Suprapubic skin (tissue), 4 donors: ENCODE measurements at regions not wholly inside any gene's neighbourhood (a gene's known extent, or its start where the extent isn't known, plus 50 kb on each side); places are given as distances from the start of the nearest gene placed in this dataset.

Experiments used
- CTCF ChIP-seq, 2 donors: fragments of 200-600 bp in 1 of 2; fragments of 450-650 bp in 1 of 2; sonication (generic) in 1 of 2; IDR thresholded peaks; one replicate each; pipeline ENCODE4 v1.5.1; 2016 to 2019; ENCODE audit warnings: antibody characterized with exemption in 2 of 2, mild to moderate bottlenecking in 1 of 2, moderate library complexity in 1 of 2
- EP300 ChIP-seq: sonication (generic); formaldehyde crosslinking; IDR thresholded peaks from one replicate; pipeline ENCODE4 v1.6.1; 2017; ENCODE audit warnings: antibody characterized with exemption
- POLR2A ChIP-seq, 2 donors: fragments of 450-650 bp; IDR thresholded peaks; one replicate each; pipeline ENCODE4 v1.6.1; 2017; ENCODE audit warnings: antibody characterized with exemption in 2 of 2, mild to moderate bottlenecking in 2 of 2, moderate library complexity in 2 of 2
- POLR2AphosphoS5 ChIP-seq, 3 donors: sonication (generic); formaldehyde crosslinking; IDR thresholded peaks; one replicate each; pipeline ENCODE4 v1.6.1; 2017; ENCODE audit warnings: antibody characterized with exemption in 3 of 3

DNA sequence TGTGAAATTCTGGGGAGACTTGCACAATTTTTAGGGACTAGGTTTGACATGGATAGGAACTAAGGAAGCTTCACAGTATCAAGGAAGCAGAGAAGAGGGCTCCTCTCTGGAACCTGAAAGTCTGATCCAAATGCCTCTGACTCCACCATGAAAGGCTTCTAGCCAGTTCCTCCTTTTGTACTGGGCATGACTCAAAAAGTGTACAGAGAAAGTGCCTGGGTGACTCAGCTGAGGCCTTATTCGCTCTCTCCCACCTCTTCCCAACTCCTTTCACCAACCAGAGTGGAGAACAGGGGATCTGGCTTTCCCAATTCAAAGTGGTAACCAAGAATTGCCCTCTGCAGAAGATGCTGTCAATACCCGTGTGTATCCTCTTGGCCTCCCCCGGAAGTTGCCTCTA lies 342.9 kb upstream of the PROK2 start:
- TF ChIP-seq POLR2AphosphoS5 (IDR thresholded peaks at IDR 0.05) (no peak), CTCF (IDR thresholded peaks at IDR 0.05) (no peak), POLR2A (IDR thresholded peaks at IDR 0.05) (no peak), EP300 (no peak)
